ENCODE measurements at regions not wholly inside any gene's neighbourhood (a gene's known extent, or its start where the extent isn't known, plus 50 kb on each side); places are given as distances from the start of the nearest gene placed in this dataset.

DNA sequence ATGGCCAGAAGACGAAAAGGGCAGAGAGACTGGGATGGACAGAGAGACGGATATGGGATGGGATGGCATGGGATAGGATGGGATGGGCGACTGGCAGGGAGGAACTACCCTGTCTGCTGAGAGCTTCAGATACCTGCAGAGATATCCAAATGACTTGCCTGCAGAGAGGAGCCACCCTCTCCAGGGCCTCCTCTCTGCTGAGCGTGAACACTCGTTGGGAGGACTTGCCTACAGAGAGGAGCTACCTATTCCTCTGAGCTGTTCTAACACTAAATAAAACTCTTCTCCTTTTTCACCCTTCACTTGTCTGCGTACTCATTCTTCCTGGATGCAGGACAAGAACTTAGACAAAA is 67.1 kb upstream of the LRRN2 start:
- H3K36me3 ChIP-seq = no peaks in the 10 kb centered on the region
- H3K9ac ChIP-seq = no peak overlapping the region
- no peak for TF ChIP-seq Cebpa-rat (IDR thresholded peaks at IDR 0.05)
- H3K4me1 ChIP-seq = no peaks in the 10 kb centered on the region
- no peak overlapping the region for H3K4me3 ChIP-seq
- no peak overlapping the region for H3K4me2 ChIP-seq
- H3K9me3 ChIP-seq (replicated peaks in 1 of 11) = peaks cover 10 to 17% (median 13%) of the 10 kb centered on the region in 11 experiments; a peak in 16 of 22 replicates
- H3K27me3 ChIP-seq = no peaks in the 10 kb centered on the region
- no peak overlapping the region for H3K27ac ChIP-seq
- no peaks in the 10 kb centered on the region for H4K20me1 ChIP-seq

GRCh38 chr1:204754821-204755220 is 69.3 kb upstream of the LRRN2 start:
- Histone ChIP-seq H3K9ac (no peak overlapping the region), H3K4me2 (no peak overlapping the region), H4K20me1 (no peaks in the 10 kb centered on the region), H3K9me3 (replicated peaks in 1 of 11) (peaks cover 10 to 17% (median 13%) of the 10 kb centered on the region in 11 experiments; a peak in 16 of 22 replicates), H3K4me3 (no peak overlapping the region), H3K36me3 (no peaks in the 10 kb centered on the region), H3K27ac (no peak overlapping the region), H3K4me1 (no peaks in the 10 kb centered on the region), H3K27me3 (no peaks in the 10 kb centered on the region)
- no peak for TF ChIP-seq Cebpa-rat (IDR thresholded peaks at IDR 0.05)

- Histone ChIP-seq H3K4me3 (no peak overlapping the region), H3K4me2 (no peak overlapping the region), H3K27ac (no peak overlapping the region), H3K27me3 (no peaks in the 10 kb centered on the region), H3K9ac (no peak overlapping the region), H3K36me3 (no peaks in the 10 kb centered on the region), H3K9me3 (replicated peaks in 1 of 11) (peaks cover 10 to 22% (median 13%) of the 10 kb centered on the region in 11 experiments; a peak in 16 of 22 replicates), H3K4me1 (no peaks in the 10 kb centered on the region), H4K20me1 (no peaks in the 10 kb centered on the region)
- TF ChIP-seq Cebpa-rat (IDR thresholded peaks at IDR 0.05) = no peak
Measured at GRCh38 chr1:204756349-204756748, 70.8 kb upstream of the LRRN2 start.

- Histone ChIP-seq H3K4me1 (no peaks in the 10 kb centered on the region), H3K4me2 (no peak overlapping the region; a peak in 1 of 22 replicates), H3K27me3 (no peaks in the 10 kb centered on the region), H3K4me3 (no peak overlapping the region), H4K20me1 (no peaks in the 10 kb centered on the region), H3K9ac (no peak overlapping the region), H3K27ac (no peak overlapping the region), H3K9me3 (replicated peaks in 1 of 11) (peaks cover 10 to 22% (median 13%) of the 10 kb centered on the region in 11 experiments; a peak in 16 of 22 replicates), H3K36me3 (no peaks in the 10 kb centered on the region)
- TF ChIP-seq Cebpa-rat (IDR thresholded peaks at IDR 0.05) = no peak
Measured at GRCh38 chr1:204756811-204757210, 71.3 kb upstream of the LRRN2 start.

- Histone ChIP-seq H3K4me1 (peaks cover 0 to 3% (median 2%) of the 10 kb centered on the region in 10 experiments; a peak in 9 of 20 replicates), H3K9ac (no peak overlapping the region), H3K4me3 (no peak overlapping the region), H3K27me3 (no peaks in the 10 kb centered on the region), H4K20me1 (no peaks in the 10 kb centered on the region), H3K27ac (no peak overlapping the region), H3K4me2 (no peak overlapping the region), H3K9me3 (replicated peaks in 1 of 11) (peaks cover 0 to 20% (median 5%) of the 10 kb centered on the region in 11 experiments; a peak in 7 of 22 replicates), H3K36me3 (no peaks in the 10 kb centered on the region)
- no peak for TF ChIP-seq Cebpa-rat (IDR thresholded peaks at IDR 0.05)
Measured at GRCh38 chr1:204758601-204759000, 73.1 kb upstream of the LRRN2 start.

- Histone ChIP-seq H3K27me3 (no peaks in the 10 kb centered on the region), H3K9me3 (replicated peaks in 1 of 11) (peaks cover 0 to 20% (median 5%) of the 10 kb centered on the region in 11 experiments; a peak in 7 of 22 replicates), H3K4me3 (no peak overlapping the region), H3K36me3 (no peaks in the 10 kb centered on the region), H3K4me1 (peaks cover 0 to 11% (median 8%) of the 10 kb centered on the region in 10 experiments; a peak in 11 of 20 replicates), H3K27ac (no peak overlapping the region), H3K4me2 (no peak overlapping the region), H3K9ac (no peak overlapping the region), H4K20me1 (no peaks in the 10 kb centered on the region)
- no peak for TF ChIP-seq Cebpa-rat (IDR thresholded peaks at IDR 0.05)
Measured at GRCh38 chr1:204760350-204760749, 74.8 kb upstream of the LRRN2 start.

GRCh38 chr1:204760757-204761156 is 75.2 kb upstream of the LRRN2 start:
- no peak overlapping the region for H3K4me3 ChIP-seq
- no peaks in the 10 kb centered on the region for H3K36me3 ChIP-seq
- H3K4me2 ChIP-seq = no peak overlapping the region
- H4K20me1 ChIP-seq = no peaks in the 10 kb centered on the region
- H3K4me1 ChIP-seq = peaks cover 0 to 11% (median 8%) of the 10 kb centered on the region in 10 experiments; a peak in 11 of 20 replicates
- no peak for TF ChIP-seq Cebpa-rat (IDR thresholded peaks at IDR 0.05)
- H3K9ac ChIP-seq = no peak overlapping the region
- H3K27me3 ChIP-seq = no peaks in the 10 kb centered on the region
- H3K9me3 ChIP-seq (replicated peaks in 1 of 11) = peaks cover 0 to 20% (median 5%) of the 10 kb centered on the region in 11 experiments; a peak in 7 of 22 replicates
- no peak overlapping the region for H3K27ac ChIP-seq

DNA sequence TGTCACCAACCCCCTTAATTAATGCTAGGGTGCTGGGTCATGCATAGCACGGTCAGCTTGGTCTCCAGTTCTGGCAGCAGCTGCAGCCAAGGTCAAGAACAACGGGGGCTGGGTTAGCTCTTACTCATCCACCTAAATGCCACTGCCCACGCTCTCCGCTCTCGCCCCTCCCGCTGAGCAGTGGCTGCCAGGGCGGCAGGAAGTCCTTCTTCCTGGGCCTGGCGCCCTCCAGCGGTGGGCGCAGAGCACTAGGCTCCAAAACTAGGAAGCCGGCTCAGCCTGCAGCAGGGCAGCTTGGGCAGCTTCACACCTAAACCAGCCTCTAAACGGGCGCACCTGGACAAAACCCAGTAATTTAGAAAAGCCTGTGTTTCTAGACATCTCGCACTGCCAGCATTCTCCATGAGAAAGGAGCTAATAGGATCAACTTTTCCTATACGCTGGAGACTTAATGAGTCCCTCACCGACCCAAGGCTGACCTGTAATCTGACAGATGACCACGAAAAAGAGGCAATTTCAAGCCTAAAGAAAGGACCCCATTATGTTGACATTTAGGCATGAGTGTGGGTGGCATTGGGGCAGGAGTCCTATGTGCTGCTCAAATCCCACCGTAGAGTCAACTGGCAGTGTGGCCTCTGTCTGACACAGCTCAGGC is 78.4 kb upstream of the LRRN2 start:
- H3K9ac ChIP-seq = no peak overlapping the region
- no peaks in the 10 kb centered on the region for H3K27me3 ChIP-seq
- no peak overlapping the region for H3K4me3 ChIP-seq
- H3K27ac ChIP-seq = no peak overlapping the region
- H3K4me2 ChIP-seq = peak overlapping the region in 8 of 11 experiments; percentile 11 to 43 (median 28); a peak in 10 of 22 replicates
- peaks cover 0 to 11% (median 8%) of the 10 kb centered on the region in 10 experiments; a peak in 11 of 20 replicates for H3K4me1 ChIP-seq
- H4K20me1 ChIP-seq = no peaks in the 10 kb centered on the region
- no peak for TF ChIP-seq Cebpa-rat (IDR thresholded peaks at IDR 0.05)
- H3K36me3 ChIP-seq = no peaks in the 10 kb centered on the region
- peaks cover 0 to 20% (median 5%) of the 10 kb centered on the region in 11 experiments; a peak in 7 of 22 replicates for H3K9me3 ChIP-seq (replicated peaks in 1 of 11)

- no peaks in the 10 kb centered on the region for H3K27me3 ChIP-seq
- H3K4me1 ChIP-seq = no peaks in the 10 kb centered on the region
Measured at GRCh38 chr1:204769997-204770396, 84.5 kb upstream of the LRRN2 start.

GRCh38 chr1:204771358-204771757 is 85.8 kb upstream of the LRRN2 start:
- Histone ChIP-seq H3K9ac (no peak overlapping the region), H4K20me1 (no peaks in the 10 kb centered on the region; a peak in 1 of 22 replicates), H3K4me3 (no peak overlapping the region), H3K36me3 (no peaks in the 10 kb centered on the region), H3K4me2 (no peak overlapping the region), H3K27ac (no peak overlapping the region), H3K4me1 (no peaks in the 10 kb centered on the region), H3K9me3 (replicated peaks in 1 of 11) (no peaks in the 10 kb centered on the region), H3K27me3 (no peaks in the 10 kb centered on the region)
- no peak for TF ChIP-seq Cebpa-rat (IDR thresholded peaks at IDR 0.05)

More at GRCh38 chr1:204769997-204770396, 84.5 kb upstream of the LRRN2 start:
- no peak for TF ChIP-seq Cebpa-rat (IDR thresholded peaks at IDR 0.05)
- H3K27ac ChIP-seq = no peak overlapping the region
- no peaks in the 10 kb centered on the region for H3K9me3 ChIP-seq (replicated peaks in 1 of 11)
- no peak overlapping the region for H3K4me3 ChIP-seq
- H3K9ac ChIP-seq = no peak overlapping the region
- H4K20me1 ChIP-seq = no peaks in the 10 kb centered on the region; a peak in 1 of 22 replicates
- no peak overlapping the region for H3K4me2 ChIP-seq
- no peaks in the 10 kb centered on the region for H3K36me3 ChIP-seq

Measured in BLaER1 treated with 17β-estradiol and CSF1 and Interleukin-3, amounts not matched to agents 10 nM and 100 nM (cell line).